Hepatocyte (in vitro differentiated cells): ENCODE measurements at regions not wholly inside any gene's neighbourhood (a gene's known extent, or its start where the extent isn't known, plus 50 kb on each side); places are given as distances from the start of the nearest gene placed in this dataset.

Experiments
- CTCF ChIP-seq: fragments of 200-600 bp; sonication (generic); IDR thresholded peaks from 2 replicates; pipeline ENCODE4 v1.5.1; 2016; ENCODE audit warnings: antibody characterized with exemption, mild to moderate bottlenecking; ENCODE audit not compliant: poor library complexity
- EZH2 ChIP-seq: fragments of 200-600 bp; sonication (generic); IDR thresholded peaks from 2 replicates; pipeline ENCODE4 v1.6.1; 2016; ENCODE audit warnings: antibody characterized with exemption, mild to moderate bottlenecking, borderline replicate concordance

GRCh38 chr6:21808551-21809242 lies 215.1 kb downstream of the SOX4 start:
- TF ChIP-seq CTCF = no peak
- no peak for TF ChIP-seq EZH2
